CD4-positive, alpha-beta T cell treated with Interleukin-15 for 4 hours (primary cell): ENCODE measurements at regions not wholly inside any gene's neighbourhood (a gene's known extent, or its start where the extent isn't known, plus 50 kb on each side); places are given as distances from the start of the nearest gene placed in this dataset.
"Not testable (repeated sequence)": the region's sequence is repeated elsewhere in the genome, so short reads cannot be mapped to it uniquely, and the experiment has no call there.

Source experiments
- DNase-seq: peaks from one replicate; pipeline ENCODE4 v3.0.0-alpha.2; 2020; ENCODE audit warnings: low spot score

DNA sequence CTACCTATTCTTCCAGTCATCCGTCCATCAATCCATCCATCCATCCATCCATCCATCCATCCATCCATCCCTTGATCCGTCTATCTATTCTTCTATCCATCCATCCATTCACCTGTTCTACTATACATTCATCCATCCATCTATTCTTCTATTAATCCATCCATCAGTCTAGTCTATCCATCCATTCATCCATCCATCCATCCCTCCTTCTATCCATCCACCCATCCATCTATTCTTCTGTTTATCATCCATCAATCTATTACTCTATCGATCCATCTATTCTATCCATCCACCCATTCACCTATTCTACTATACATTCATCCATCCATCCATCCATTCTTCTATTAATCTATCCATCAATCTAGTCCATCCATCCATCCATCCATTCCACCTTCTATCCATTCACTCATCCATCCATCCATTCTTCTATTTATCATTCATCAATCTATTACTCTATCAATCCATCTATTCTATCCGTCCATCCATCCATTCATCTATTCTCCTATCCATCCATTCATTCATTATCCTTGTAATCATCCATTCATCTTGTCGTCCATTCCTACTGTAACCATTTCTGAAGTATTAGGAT lies 110.4 kb upstream of the ZNF516 start:
- no peak for DNase-seq

DNA sequence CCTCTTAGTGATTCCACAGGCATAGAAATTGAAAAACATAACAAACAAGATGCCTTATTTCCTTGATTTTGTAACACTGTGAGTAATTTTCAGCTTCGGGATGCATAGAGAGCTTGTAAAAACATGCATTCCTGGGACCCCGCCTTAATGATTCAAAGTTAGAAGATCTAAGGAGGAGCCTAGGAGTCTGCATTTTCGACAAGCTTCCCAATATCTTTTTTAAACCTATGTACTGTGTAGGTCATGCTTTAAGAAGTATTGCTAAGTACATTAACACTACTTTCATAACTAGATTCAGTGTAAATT lies 109.8 kb upstream of the ZNF516 start:
- no peak for DNase-seq

DNA sequence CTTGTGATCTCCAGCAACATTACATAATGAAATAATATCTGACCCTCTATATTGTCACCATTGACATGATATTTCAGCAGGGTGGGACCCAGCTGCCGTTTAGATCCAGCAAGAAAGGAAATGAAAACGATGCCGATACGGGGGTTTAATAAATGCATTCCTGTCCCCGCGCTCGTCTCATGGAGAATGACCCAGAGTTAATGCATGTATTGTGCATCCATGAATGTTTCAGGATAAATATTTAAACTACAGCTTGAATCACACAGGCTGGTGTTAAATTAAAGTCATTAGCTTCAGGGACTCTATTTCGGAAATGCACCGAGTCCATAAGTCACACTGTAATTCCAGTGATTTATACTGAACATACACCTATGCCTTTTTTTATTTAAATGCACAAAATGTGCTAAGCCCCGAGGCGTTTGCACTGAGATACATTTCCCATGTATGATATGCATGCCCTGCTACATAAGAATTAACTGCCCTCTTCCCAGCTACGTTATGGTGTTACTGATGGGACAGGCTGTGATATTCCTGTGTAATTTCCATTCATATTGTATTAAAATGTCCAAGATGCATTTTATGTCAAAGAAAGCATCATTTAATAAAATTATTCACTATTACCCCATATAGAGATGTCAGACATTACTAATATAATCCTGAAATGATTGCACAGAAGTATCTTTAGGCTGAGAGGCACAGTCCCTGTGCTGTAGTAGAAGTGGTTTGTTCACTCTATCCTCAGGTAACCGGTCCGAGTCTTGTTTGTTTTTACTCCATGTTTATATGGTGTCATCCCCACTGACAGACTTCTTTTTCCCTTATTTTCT lies 109.3 kb upstream of the ZNF516 start:
- no peak for DNase-seq

DNA sequence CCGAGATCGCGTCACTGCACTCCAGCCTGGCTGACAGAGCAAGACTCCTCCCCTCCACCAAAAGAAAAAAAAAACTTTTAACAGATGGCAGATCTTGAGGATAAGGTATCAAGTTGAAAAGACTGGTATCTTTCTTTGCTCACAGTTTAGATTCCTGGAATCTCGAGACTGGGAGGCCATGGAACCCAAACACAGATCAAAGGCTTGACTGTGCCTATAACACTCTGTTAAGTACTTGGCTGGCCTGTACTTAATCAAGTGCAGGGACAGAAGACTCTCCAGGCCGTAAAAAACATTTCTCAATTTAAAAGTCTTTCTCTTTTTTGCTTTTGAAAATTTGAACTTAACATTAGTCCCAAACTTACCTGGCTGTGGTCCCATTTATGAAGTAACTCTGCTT lies 107.1 kb upstream of the ZNF516 start:
- no peak for DNase-seq

DNA sequence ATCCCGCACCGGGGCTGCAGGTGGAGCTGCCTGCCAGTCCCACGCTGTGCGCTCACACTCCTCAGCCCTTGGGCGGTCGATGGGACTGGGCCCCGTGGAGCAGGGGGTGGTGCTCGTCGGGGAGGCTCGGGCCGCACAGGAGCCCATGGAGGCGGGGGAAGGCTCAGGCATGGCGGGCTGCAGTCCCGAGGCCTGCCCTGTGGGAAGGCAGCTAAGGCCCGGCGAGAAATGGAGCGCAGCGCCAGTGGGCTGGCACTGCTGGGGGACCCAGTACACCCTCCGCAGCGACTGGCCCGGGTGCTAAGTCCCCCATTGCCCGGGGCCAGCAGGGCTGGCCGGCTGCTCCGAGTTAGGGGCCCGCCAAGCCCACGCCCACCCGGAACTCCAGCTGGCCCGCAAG lies 105.0 kb upstream of the ZNF516 start:
- DNase-seq: not testable (repeated sequence)

DNA sequence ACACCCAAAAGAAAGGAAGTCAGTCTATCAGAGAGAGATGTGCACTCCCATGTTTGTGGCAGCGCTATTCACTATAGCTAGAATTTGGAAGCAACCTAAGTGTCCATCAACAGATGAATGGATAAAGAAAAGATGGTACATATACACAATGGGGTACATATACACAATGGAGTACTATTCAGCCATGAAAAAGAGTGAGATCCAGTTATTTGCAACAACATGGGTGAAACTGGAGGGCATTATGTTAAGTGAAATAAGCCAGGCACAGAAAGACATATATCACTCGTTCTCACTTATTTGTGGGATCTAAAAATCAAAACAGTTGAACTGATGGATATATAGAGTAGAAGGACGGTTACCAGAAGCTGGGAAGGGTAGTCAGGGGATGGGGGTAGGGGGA lies 99.9 kb upstream of the ZNF516 start:
- DNase-seq: no peak

DNA sequence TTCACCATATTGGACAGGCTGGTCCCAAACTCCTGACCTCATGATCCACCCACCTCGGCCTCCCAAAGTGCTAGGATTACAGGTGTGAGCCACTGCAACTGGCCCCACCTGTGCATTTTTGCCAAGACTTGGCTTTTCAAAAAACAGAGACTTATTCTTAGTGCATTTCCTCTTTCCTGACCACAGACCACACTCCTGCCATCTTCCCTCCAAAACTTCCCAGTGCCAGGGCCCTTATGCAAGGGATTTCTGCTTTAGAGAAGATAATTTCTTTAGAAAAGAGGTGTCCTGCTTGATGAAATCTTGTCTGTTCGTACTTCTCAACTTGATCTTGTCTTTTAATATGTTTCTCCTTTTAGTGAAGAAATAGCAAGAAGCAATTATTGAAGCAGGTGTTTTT lies 98.8 kb upstream of the ZNF516 start:
- no peak for DNase-seq

DNA sequence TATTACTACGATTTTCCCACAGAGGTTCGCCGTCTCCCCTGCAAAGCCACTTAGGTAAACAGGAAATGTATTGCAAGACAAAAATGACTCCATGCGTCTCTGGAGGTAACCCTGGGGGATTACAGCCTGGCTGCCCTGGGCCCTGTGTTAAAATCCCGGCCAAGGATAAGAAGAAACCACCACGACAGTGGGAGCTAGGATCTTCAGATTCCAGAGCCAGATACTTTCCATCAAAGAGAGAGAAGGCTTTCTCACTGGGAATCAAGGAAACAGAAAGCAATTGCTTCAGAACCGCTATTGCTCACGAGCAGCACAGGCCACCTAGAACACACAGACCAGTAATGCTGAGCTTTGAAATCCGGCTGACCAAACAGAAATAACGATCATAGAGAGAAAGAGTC lies 97.9 kb upstream of the ZNF516 start:
- no peak for DNase-seq

DNA sequence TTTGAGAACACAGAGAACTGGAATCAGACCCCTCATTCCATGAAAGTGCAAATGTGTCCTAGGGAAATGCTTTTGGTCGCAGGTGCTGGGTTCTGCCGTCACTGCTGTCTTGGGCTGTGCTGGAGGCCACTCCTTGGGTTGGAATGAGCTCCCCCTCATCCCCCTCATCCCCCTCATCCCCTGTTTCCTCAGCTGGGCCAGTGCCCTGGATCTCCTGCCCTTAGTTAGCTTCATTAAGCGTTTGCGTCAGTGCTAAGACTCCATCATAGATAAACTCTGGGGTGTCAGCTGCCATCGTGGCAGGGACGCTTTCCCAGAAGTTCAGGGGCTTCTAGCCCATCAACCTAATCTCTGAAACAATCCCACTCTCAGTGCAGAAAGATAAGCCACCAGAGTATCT lies 97.1 kb upstream of the ZNF516 start:
- DNase-seq: no peak

DNA sequence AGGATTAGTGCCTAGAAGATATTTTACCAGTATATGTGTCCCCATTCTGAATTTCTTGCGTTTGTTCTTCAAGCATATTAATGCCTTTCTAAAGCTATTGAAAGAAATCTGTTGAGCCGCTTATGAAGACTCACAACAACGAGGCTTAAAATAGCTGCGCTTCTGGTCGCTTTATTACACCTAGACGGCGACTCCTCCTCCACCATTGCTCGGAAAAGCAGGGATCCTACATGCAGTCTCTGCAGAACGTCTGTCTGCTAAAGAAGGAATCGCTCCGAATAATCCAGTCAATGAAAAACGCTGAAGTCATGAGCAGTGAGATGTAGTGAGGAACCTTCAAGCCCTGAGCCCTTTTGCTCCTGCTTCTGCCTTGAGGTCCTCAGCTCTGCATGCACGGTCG lies 94.8 kb upstream of the ZNF516 start:
- DNase-seq: no peak

DNA sequence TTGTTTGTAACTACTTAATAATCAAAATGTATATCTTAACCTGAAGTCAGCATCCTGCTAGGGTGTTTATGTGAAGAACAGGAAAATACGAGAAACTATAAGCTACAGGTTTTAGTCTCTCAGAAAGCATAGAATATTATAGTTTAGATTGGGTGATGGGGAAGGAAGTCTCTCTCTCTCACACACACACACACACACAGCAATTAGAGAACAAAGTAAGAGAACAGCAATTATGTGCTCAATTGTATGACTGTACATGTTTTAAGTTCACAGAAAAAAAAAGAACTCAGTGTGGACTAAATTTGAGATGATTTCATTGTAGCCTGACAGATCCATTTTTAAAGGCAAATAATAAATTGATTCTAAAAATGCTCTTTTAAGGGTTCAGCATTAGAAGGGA lies 94.3 kb upstream of the ZNF516 start:
- no peak for DNase-seq

DNA sequence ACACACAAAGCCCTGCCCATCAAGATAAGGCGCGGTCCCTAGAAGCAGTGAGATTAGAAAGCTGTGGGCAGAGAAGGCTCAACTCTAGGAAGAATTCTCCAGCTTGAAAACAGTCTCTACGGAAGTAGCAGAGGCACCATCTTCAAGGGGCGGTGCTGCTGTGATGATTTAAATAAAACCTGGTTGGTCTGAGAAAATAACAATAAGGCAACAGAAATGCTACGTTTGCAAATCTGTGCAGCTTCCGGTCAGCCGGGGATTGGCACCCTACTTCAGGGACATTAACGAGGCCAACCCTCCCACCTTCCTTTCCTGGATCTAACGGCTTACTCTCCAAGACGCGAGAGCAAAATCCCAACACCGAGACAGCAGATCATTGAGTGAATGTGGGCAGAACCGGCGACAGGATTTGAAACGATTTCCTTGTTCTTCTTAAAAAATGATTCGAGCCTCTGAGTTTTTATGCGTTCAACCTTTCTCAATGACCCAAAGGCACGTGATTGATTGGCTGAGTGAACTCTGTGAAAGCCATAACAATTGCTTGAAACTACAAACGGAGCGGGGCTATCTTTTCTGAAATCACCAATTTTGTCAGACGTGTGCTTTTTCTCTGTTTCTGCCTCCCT lies 93.7 kb upstream of the ZNF516 start:
- no peak for DNase-seq

DNA sequence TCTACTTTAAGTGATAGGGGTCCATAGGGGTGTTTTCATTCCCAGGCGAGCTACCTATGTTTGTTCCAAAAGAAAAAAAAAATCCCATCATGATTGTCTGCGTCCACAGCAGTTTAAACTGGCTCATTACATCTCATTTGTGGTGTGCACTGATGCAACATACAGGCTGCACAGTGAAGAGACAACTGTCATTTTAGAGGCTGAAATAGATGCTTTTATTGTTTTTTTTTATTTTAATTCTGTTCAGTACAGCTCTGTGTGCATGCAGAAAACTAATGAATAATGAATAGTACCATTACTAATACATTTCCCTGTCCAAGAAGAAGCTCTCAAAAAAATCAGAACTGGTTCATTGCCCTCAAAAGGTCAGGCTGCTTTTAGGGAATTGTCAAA lies 92.8 kb upstream of the ZNF516 start:
- no peak for DNase-seq

DNA sequence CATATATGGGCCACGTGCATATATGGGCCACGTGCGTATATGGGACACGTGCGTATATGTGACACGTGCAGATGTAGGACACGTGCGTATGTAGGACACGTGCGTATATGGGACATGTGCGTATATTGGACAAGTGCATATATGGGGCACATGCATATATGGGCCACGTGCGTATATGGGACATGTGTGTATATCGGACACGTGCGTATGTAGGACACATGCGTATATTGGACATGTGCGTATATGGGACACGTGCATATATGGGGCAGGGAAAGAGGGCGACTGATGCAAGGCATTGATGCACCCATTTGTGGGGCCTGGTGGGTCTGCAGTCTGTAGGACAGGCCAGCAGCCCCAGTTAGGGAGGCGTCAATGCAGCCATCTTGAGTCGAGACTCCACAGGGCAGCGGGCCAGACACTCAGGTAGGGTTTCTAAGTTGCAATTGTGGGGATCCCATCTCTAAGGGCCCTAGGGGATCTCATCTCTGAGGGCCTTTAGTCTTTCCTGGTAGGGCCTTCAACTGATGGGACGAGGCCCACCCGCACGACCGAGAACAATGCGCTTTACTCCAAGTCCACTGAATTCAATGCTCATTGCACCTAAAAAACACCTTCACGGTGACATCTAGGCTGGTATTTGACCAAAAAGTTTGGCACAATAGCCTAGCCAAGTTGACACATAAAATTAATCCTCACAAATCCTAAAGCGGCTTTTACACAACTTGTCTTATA lies 92.3 kb upstream of the ZNF516 start:
- DNase-seq: no peak

DNA sequence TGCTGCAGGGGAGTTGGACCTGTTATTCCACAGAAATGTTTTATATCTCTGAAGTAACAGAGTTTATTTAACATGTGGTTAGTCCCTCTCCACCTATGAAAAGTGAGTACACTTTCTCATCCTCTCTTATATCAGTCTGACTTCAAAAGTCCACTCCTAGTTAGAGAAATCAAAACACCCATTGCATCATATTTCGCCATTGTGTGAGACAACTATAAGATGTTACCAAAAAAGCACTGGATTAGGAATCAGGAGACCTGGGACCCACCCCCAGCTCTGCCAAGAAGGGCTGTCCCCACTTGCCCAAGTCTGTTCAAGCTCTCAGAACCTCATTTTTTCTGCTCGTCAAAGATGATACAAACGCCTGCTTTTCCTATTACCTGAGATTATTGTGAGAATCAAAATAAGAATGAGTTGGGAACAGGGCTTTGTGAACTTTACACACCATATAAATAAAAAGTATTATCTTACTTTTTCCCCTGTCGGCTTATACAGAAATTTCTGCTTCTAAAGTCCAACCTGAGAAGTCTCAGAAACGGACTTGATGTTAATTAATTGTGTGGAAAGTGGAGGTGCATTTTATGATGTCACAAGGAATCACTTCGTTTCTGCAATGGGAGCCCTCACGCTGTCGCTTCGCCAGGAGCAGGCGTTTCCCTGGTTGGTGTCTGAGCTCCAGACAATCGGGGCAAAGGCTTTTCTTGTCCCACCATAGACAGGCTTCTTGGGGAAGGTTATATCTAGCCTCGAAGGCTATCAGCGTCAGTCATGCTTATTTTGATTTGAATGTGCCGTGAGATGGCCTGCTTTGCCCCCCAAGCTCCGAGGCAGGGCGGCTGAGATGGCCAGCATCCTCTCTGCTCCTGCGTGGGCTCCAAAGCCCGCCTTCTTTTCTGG lies 89.6 kb upstream of the ZNF516 start:
- no peak for DNase-seq

DNA sequence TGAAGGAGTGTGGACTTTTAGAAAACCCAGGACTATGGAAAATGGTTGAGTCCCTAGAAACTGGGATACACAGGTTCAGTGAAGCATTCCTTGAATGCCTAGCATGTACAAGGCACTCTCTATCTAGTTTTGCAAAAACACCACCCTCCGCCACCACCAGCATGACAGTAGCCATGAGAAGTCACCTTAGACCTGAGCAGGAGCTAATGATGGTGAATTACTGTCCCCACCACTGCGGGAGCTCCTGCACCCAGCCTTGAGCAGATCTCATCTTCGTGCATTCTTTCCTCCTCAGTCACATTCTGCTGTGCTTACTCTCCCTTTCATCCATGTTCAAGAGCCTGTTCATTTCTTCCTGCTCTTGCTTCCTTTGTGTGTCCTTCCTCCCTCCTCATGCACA lies 86.2 kb upstream of the ZNF516 start:
- DNase-seq: no peak

DNA sequence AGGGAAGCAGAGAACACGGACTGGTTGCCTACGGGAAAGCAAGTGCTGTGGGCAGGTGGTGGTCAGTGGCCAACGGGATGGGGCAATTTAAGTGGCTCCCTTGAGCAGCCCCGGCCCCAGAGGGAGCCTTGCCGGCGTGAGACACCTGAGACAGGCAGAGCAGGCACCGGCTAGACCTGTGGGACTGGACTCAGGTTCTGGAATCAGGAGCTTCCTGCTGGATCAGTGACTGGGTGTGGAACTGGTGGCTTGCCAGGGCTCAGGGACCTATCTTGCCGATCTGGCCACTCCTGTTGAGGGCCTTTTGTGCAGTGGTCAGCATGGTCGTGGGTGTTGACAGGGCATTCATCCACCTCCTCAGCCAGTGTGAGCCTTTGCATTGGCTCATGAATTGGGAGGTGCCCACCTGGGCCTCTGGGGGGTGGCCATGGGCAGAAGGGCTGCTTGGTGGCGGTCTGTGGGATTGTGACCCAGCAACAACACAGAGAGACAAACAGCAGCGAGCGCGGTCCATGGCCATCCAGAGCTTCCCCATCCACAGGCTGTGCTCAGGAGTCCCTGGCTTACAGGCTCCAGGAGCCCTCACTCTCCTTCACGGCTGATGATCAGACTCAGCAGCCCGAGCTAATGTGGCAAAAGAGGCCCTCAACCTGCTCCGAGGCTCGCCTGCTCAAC lies 85.4 kb upstream of the ZNF516 start:
- no peak for DNase-seq

DNA sequence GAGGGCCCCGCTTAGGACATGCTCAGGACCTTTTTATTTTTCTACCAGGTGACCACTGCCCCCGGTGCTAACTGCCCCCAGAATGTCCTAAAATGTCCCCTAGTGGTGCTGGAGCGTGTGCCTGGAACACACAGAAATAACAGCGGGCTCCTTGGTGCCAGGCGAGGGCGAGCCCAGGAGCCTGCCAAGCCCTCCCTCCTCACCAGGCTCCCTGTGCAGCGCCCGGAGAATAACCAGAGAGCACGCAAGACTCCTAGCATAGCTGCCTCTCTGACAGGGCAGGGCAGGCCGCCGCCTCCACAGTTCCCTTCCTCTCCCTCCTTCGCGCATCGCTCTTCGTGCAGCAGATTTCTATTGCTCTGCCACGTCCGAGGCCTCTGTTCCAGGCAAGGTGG lies 84.3 kb upstream of the ZNF516 start:
- no peak for DNase-seq

DNA sequence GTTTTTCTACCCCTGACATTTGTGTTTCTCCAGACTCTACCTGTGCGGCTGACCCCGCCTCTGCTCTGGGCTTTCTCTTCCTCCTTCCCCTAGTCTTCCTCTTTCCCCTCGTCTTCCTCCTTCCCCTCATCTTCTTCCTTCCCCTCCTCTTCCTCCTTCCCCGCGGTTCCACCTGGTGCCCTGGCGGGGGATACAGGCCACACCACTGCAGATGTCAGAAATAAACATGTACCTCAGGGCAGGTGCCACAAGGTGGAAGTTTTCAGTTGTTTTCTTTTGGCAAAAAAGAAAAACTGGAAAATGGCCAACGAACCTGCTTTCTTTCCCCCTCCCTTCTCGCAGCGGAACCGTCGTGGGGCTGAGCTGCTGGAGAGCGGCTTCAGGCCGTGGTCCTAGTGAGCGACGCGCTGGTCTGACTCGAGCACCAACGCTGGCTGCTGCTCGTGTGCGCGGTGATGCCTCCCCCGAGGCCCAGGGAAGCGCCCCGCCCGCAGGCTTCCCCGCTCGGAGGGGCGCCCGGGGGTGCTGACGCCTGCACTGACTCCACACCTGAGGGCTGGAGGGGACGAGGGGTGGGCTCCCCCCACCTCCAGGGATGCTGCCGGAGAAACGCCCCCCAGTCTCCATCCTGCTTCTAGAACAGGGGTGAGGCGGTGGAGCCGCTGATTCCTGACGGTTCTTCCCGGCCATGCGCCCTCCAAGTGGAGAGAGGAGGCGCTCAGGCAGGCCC lies 83.7 kb upstream of the ZNF516 start:
- DNase-seq: no peak

DNA sequence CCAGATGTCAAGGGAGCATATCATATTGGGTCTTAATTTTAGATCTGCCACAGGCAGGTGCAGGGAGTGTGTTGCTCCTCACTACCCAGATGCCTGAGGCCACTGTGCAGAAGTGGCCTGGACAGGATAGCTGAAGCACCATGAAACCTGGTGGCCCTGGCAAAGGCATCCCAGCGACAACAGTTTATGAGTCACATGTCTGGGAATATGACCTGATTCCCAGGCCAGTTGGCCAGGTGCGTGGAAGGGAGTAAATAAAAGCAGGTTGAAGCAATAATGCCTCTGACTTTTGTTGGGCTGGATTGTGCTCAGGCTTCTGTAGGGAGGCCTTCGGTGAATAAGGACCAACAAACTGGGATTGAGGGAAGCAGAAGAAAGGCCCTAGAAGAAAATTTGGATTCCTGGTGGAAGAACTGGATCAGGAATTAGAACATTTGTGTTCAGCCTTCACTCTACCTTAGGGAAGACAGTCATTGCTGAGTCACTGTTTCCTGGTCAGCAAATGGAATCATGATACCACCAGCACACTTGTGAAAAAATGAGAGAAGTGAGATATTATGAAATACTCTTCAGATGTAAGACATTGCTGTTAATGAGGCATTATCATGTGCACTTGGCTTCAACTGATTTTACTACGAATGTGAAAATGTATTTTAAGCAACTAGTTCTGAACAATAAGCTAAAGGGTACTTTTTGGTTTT lies 78.4 kb upstream of the ZNF516 start:
- DNase-seq: no peak
